ENCODE measurements at regions not wholly inside any gene's neighbourhood (a gene's known extent, or its start where the extent isn't known, plus 50 kb on each side); places are given as distances from the start of the nearest gene placed in this dataset.

- Mint-ChIP-seq H3K4me3 (no peak overlapping the region), H3K9me3 (no peaks in the 10 kb centered on the region), H3K4me1 (no peaks in the 10 kb centered on the region), H3K27me3 (ENCODE audit: low read depth) (no peaks in the 10 kb centered on the region), H3K36me3 (ENCODE audit: low read depth) (no peaks in the 10 kb centered on the region), H3K27ac (ENCODE audit: unreplicated experiment) (no peak overlapping the region)
- no peak for TF ChIP-seq CTCF (conservative IDR thresholded peaks at IDR 0.05)
- DNase-seq (ENCODE audit: low read depth, low spot score): no peak
These were observed 419.8 kb upstream of the SMC2 start for GRCh38 chr9:103674271-103674670.

- DNase-seq (ENCODE audit: low read depth, low spot score): no peak
- no peaks in the 10 kb centered on the region for H3K4me1 Mint-ChIP-seq
- TF ChIP-seq CTCF (conservative IDR thresholded peaks at IDR 0.05): no peak
- H3K27me3 Mint-ChIP-seq (ENCODE audit: low read depth): peaks cover 3% of the 10 kb centered on the region
- no peaks in the 10 kb centered on the region for H3K36me3 Mint-ChIP-seq (ENCODE audit: low read depth)
- no peak overlapping the region for H3K27ac Mint-ChIP-seq (ENCODE audit: unreplicated experiment)
- H3K4me3 Mint-ChIP-seq: no peak overlapping the region
- no peaks in the 10 kb centered on the region for H3K9me3 Mint-ChIP-seq
These were observed 413.5 kb upstream of the SMC2 start for GRCh38 chr9:103680581-103680980.

GRCh38 chr9:103681435-103681834, 412.7 kb upstream of the SMC2 start:
- Mint-ChIP-seq H3K4me3 (no peak overlapping the region), H3K27me3 (ENCODE audit: low read depth) (peaks cover 3% of the 10 kb centered on the region), H3K27ac (ENCODE audit: unreplicated experiment) (no peak overlapping the region), H3K4me1 (no peaks in the 10 kb centered on the region), H3K9me3 (no peaks in the 10 kb centered on the region), H3K36me3 (ENCODE audit: low read depth) (no peaks in the 10 kb centered on the region)
- DNase-seq (ENCODE audit: low read depth, low spot score): no peak
- no peak for TF ChIP-seq CTCF (conservative IDR thresholded peaks at IDR 0.05)

GRCh38 chr9:103700195-103700962, 393.7 kb upstream of the SMC2 start:
- H3K4me3 Mint-ChIP-seq: no peak overlapping the region
- H3K27me3 Mint-ChIP-seq (ENCODE audit: low read depth): no peaks in the 10 kb centered on the region
- H3K27ac Mint-ChIP-seq (ENCODE audit: unreplicated experiment): no peak overlapping the region
- no peaks in the 10 kb centered on the region for H3K36me3 Mint-ChIP-seq (ENCODE audit: low read depth)
- H3K4me1 Mint-ChIP-seq: peaks cover 6% of the 10 kb centered on the region
- no peak for DNase-seq (ENCODE audit: low read depth, low spot score)
- H3K9me3 Mint-ChIP-seq: no peaks in the 10 kb centered on the region
- no peak for TF ChIP-seq CTCF (conservative IDR thresholded peaks at IDR 0.05)

- TF ChIP-seq CTCF (conservative IDR thresholded peaks at IDR 0.05): no peak
- H3K9me3 Mint-ChIP-seq: no peaks in the 10 kb centered on the region
- no peak overlapping the region for H3K4me3 Mint-ChIP-seq
- H3K4me1 Mint-ChIP-seq: peaks cover 6% of the 10 kb centered on the region
- H3K36me3 Mint-ChIP-seq (ENCODE audit: low read depth): no peaks in the 10 kb centered on the region
- H3K27ac Mint-ChIP-seq (ENCODE audit: unreplicated experiment): no peak overlapping the region
- no peak for DNase-seq (ENCODE audit: low read depth, low spot score)
- no peaks in the 10 kb centered on the region for H3K27me3 Mint-ChIP-seq (ENCODE audit: low read depth)
These were observed 391.5 kb upstream of the SMC2 start for GRCh38 chr9:103702572-103702971.
